ENCODE measurements at regions not wholly inside any gene's neighbourhood (a gene's known extent, or its start where the extent isn't known, plus 50 kb on each side); places are given as distances from the start of the nearest gene placed in this dataset.

GRCh38 chr14:95770777-95771176 is 56.9 kb upstream of the TCL1A start:
- TF ChIP-seq SIN3A (IDR thresholded peaks at IDR 0.05; ENCODE audit: borderline replicate concordance, insufficient read depth, low read length) (no peak), REST (IDR thresholded peaks at IDR 0.05; ENCODE audit: insufficient read depth in 1 of 2, low read depth in 2 of 2, low read length in 2 of 2) (no peak)

GRCh38 chr14:95769976-95770375 is 56.1 kb upstream of the TCL1A start:
- TF ChIP-seq REST (IDR thresholded peaks at IDR 0.05; ENCODE audit: insufficient read depth in 1 of 2, low read depth in 2 of 2, low read length in 2 of 2), result no peak
- TF ChIP-seq SIN3A (IDR thresholded peaks at IDR 0.05; ENCODE audit: borderline replicate concordance, insufficient read depth, low read length), result no peak
- no peak for TF ChIP-seq TAF1 (IDR thresholded peaks at IDR 0.05; ENCODE audit: borderline replicate concordance, insufficient read depth, low read length)
- TF ChIP-seq FOXP2 (optimal IDR thresholded peaks at IDR 0.05; ENCODE audit: borderline replicate concordance, extremely low read depth, extremely low read length, insufficient read depth), result no peak
- TF ChIP-seq POLR2AphosphoS5 (IDR thresholded peaks at IDR 0.05; ENCODE audit: low read depth, low read length), result no peak

GRCh38 chr14:95765051-95765450 is 51.1 kb upstream of the TCL1A start:
- TF ChIP-seq REST (IDR thresholded peaks at IDR 0.05; ENCODE audit: insufficient read depth in 1 of 2, low read depth in 2 of 2, low read length in 2 of 2) (no peak), POLR2AphosphoS5 (IDR thresholded peaks at IDR 0.05; ENCODE audit: low read depth, low read length) (no peak), SIN3A (IDR thresholded peaks at IDR 0.05; ENCODE audit: borderline replicate concordance, insufficient read depth, low read length) (no peak), TAF1 (IDR thresholded peaks at IDR 0.05; ENCODE audit: borderline replicate concordance, insufficient read depth, low read length) (no peak), FOXP2 (optimal IDR thresholded peaks at IDR 0.05; ENCODE audit: borderline replicate concordance, extremely low read depth, extremely low read length, insufficient read depth) (no peak)

- no peak for TF ChIP-seq TAF1 (IDR thresholded peaks at IDR 0.05; ENCODE audit: borderline replicate concordance, insufficient read depth, low read length)
- TF ChIP-seq REST (IDR thresholded peaks at IDR 0.05; ENCODE audit: insufficient read depth in 1 of 2, low read depth in 2 of 2, low read length in 2 of 2), result no peak
- TF ChIP-seq SIN3A (IDR thresholded peaks at IDR 0.05; ENCODE audit: borderline replicate concordance, insufficient read depth, low read length), result no peak
- TF ChIP-seq FOXP2 (optimal IDR thresholded peaks at IDR 0.05; ENCODE audit: borderline replicate concordance, extremely low read depth, extremely low read length, insufficient read depth), result no peak
- no peak for TF ChIP-seq POLR2AphosphoS5 (IDR thresholded peaks at IDR 0.05; ENCODE audit: low read depth, low read length)
Observed at GRCh38 chr14:95763875-95764274, 50.0 kb upstream of the TCL1A start.
